ENCODE measurements at regions not wholly inside any gene's neighbourhood (a gene's known extent, or its start where the extent isn't known, plus 50 kb on each side); places are given as distances from the start of the nearest gene placed in this dataset.

- WGBS, 2 donors (ENCODE audit: low coverage in 1 of 2) = 83% methylated on average over 2 of the region's 2 CpGs; no CpG with 5 or more reads in 1 of the 2 donors
- ATAC-seq = no peak
Observed at GRCh38 chr13:30134578-30134977, 172.8 kb downstream of the KATNAL1 start.

GRCh38 chr13:30133996-30134395 lies 173.4 kb downstream of the KATNAL1 start:
- Histone ChIP-seq H3K27ac (peak overlapping the region in 1 of 4 donors; percentile 31), H3K27me3 (no peaks in the 10 kb centered on the region), H3K9me3 (no peaks in the 10 kb centered on the region), H3K4me1 (peaks cover 0 to 24% (median 0%) of the 10 kb centered on the region in 3 donors), H3K4me3 (no peak overlapping the region), H3K36me3 (no peaks in the 10 kb centered on the region)
- 45 to 93% methylated on average over 3 to 7 of the region's 7 CpGs for WGBS, 2 donors (ENCODE audit: low coverage in 1 of 2)
- ATAC-seq = no peak
- TF ChIP-seq EP300 (IDR thresholded peaks at IDR 0.05) (no peak), POLR2AphosphoS5 (IDR thresholded peaks at IDR 0.05) (no peak), POLR2A (IDR thresholded peaks at IDR 0.05) (no peak), CTCF (IDR thresholded peaks at IDR 0.05) (no peak)

More at GRCh38 chr13:30134578-30134977, 172.8 kb downstream of the KATNAL1 start:
- Histone ChIP-seq H3K9me3 (no peaks in the 10 kb centered on the region), H3K4me1 (peaks cover 0 to 24% (median 0%) of the 10 kb centered on the region in 3 donors), H3K36me3 (no peaks in the 10 kb centered on the region), H3K27me3 (no peaks in the 10 kb centered on the region), H3K4me3 (no peak overlapping the region), H3K27ac (no peak overlapping the region)
- TF ChIP-seq EP300 (IDR thresholded peaks at IDR 0.05) = no peak
- TF ChIP-seq POLR2A (IDR thresholded peaks at IDR 0.05) = no peak
- TF ChIP-seq POLR2AphosphoS5 (IDR thresholded peaks at IDR 0.05) = no peak
- TF ChIP-seq CTCF (IDR thresholded peaks at IDR 0.05) = no peak

- Histone ChIP-seq H3K27me3 (no peaks in the 10 kb centered on the region), H3K27ac (peak overlapping the region in 1 of 4 donors; percentile 31), H3K4me1 (peaks cover 0 to 24% (median 0%) of the 10 kb centered on the region in 3 donors), H3K4me3 (no peak overlapping the region), H3K36me3 (no peaks in the 10 kb centered on the region), H3K9me3 (no peaks in the 10 kb centered on the region)
- no peak for TF ChIP-seq POLR2A (IDR thresholded peaks at IDR 0.05)
- no peak for TF ChIP-seq CTCF (IDR thresholded peaks at IDR 0.05)
- no peak for TF ChIP-seq EP300 (IDR thresholded peaks at IDR 0.05)
- no peak for TF ChIP-seq POLR2AphosphoS5 (IDR thresholded peaks at IDR 0.05)
- WGBS, 2 donors (ENCODE audit: low coverage in 1 of 2) = 88% methylated on average over 10 of the region's 13 CpGs; no CpG with 5 or more reads in 1 of the 2 donors
- ATAC-seq = no peak
Observed at GRCh38 chr13:30133554-30133912, 173.8 kb downstream of the KATNAL1 start.

GRCh38 chr13:30132623-30133553 lies 174.5 kb downstream of the KATNAL1 start:
- TF ChIP-seq POLR2AphosphoS5 (IDR thresholded peaks at IDR 0.05) = peak; percentile 45
- no peak for TF ChIP-seq EP300 (IDR thresholded peaks at IDR 0.05)
- peak in 3 of 4 experiments; percentile 93 to 97 (median 94) for TF ChIP-seq CTCF (IDR thresholded peaks at IDR 0.05)
- Histone ChIP-seq H3K9me3 (no peaks in the 10 kb centered on the region), H3K27me3 (no peaks in the 10 kb centered on the region), H3K4me3 (peak overlapping the region in 1 of 2 donors; percentile 4), H3K36me3 (no peaks in the 10 kb centered on the region), H3K27ac (no peak overlapping the region), H3K4me1 (peaks cover 0 to 24% (median 0%) of the 10 kb centered on the region in 3 donors)
- ATAC-seq = peak; percentile 91
- WGBS, 2 donors (ENCODE audit: low coverage in 1 of 2) = 49 to 100% methylated on average over 1 to 10 of the region's 39 CpGs
